Spleen (tissue), 11 donors: ENCODE measurements at regions not wholly inside any gene's neighbourhood (a gene's known extent, or its start where the extent isn't known, plus 50 kb on each side); places are given as distances from the start of the nearest gene placed in this dataset.

Source experiments
- DNase-seq: peaks from one replicate; pipeline ENCODE4 v3.0.0-alpha.2; 2020
- H3K27ac ChIP-seq, 8 donors: fragments of 200-600 bp; sonication (generic) in 7 of 8; 1 replicate in 4 of 8; 2 replicates in 4 of 8; pipeline versions ENCODE4 v1.5.0 to v1.8.0; 2016 to 2021; ENCODE audit warnings: inconsistent platforms in 4 of 8, mild to moderate bottlenecking in 4 of 8, moderate library complexity in 1 of 8
- H3K27me3 ChIP-seq, 7 donors: fragments of 200-600 bp; sonication (generic) in 6 of 7; replicated peaks in 1 of 7; 1 replicate in 4 of 7; 2 replicates in 3 of 7; pipeline versions ENCODE4 v1.5.0 to v1.8.0; 2016 to 2021; ENCODE audit warnings: inconsistent platforms in 3 of 7, mild to moderate bottlenecking in 1 of 7
- H3K36me3 ChIP-seq, 6 donors: fragments of 200-600 bp; sonication (generic) in 5 of 6; 1 replicate in 4 of 6; 2 replicates in 2 of 6; pipeline versions ENCODE4 v1.5.0 to v1.8.0; 2016 to 2021; ENCODE audit warnings: inconsistent platforms in 2 of 6
- H3K4me1 ChIP-seq, 6 donors: fragments of 200-600 bp; sonication (generic) in 5 of 6; 1 replicate in 3 of 6; 2 replicates in 3 of 6; pipeline versions ENCODE4 v1.5.0 to v1.8.0; 2016 to 2021; ENCODE audit warnings: inconsistent platforms in 3 of 6
- H3K4me3 ChIP-seq, 8 donors: fragments of 200-600 bp; sonication (generic) in 7 of 8; 1 replicate in 4 of 8; 2 replicates in 4 of 8; pipeline versions ENCODE4 v1.5.0 to v1.8.0; 2016 to 2021; ENCODE audit warnings: inconsistent platforms in 4 of 8, mild to moderate bottlenecking in 4 of 8, moderate library complexity in 2 of 8
- H3K9me3 ChIP-seq, 8 donors: fragments of 200-600 bp; sonication (generic) in 7 of 8; 1 replicate in 4 of 8; 2 replicates in 4 of 8; pipeline versions ENCODE4 v1.5.0 to v1.8.0; 2016 to 2021; ENCODE audit warnings: inconsistent platforms in 4 of 8
- CTCF ChIP-seq, 11 experiments: fragments of 200-600 bp in 7 of 11; fragments of 450-650 bp in 4 of 11; sonication (generic) in 4 of 11; IDR thresholded peaks in 8 of 11; conservative IDR thresholded peaks in 3 of 11; 1 replicate in 7 of 11; 2 replicates in 4 of 11; pipeline versions ENCODE4 v1.4.0 to v1.8.0; 2016 to 2021; ENCODE audit warnings: antibody characterized with exemption in 11 of 11, inconsistent platforms in 4 of 11, mild to moderate bottlenecking in 1 of 11
- POLR2A ChIP-seq, 3 donors: fragments of 450-650 bp; IDR thresholded peaks; one replicate each; pipeline ENCODE4 v1.5.1; 2017; ENCODE audit warnings: antibody characterized with exemption in 3 of 3, mild to moderate bottlenecking in 1 of 3
- POLR2AphosphoS5 ChIP-seq, 3 donors: sonication (generic); formaldehyde crosslinking; IDR thresholded peaks; one replicate each; pipeline ENCODE4 v1.5.1; 2017; ENCODE audit warnings: antibody characterized with exemption in 3 of 3
- WGBS, 5 donors: extraction: QIAGEN DNeasy Blood & Tissue Kit in 3 of 5; methylation state at CpG; one replicate each; pipeline versions ENCODE4 v1.1.5 to v1.1.7; 2013 to 2018; 5-methylcytosine and 5-hydroxymethylcytosine counted together
- intact Hi-C: fragments of 100-400 bp; cut with DNase I; formaldehyde crosslinking; loops from one replicate; pipeline ENCODE4 v1.15.0; 2023; ENCODE audit warnings: low total_unique reads
- donor health status: healthy with polysubstance abuse.
- donor health status: DM: no; HTN: no; CAD: no; lungs with moderate emphysema.
- donor health status: DM: no; HTN: no; CAD: no.
- donor health status: Bipolar disorder and iron deficiency.
- donor health status: healthy.
- donor health status: DM: no; HTN: no; CAD: no.
- donor health status: DM: yes; HTN: yes; CAD: no.

GRCh38 chr17:72430611-72431432 is 310.0 kb downstream of the SOX9 start:
- intact Hi-C loops: no loop called here
- 76 to 81% (median 77%) methylated on average over 20 of the region's 20 CpGs for WGBS, 5 donors
- TF ChIP-seq POLR2A (IDR thresholded peaks at IDR 0.05): no peak
- TF ChIP-seq POLR2AphosphoS5 (IDR thresholded peaks at IDR 0.05): no peak
- no peak for TF ChIP-seq CTCF (IDR thresholded peaks at IDR 0.05 in 8 of 11, conservative IDR thresholded peaks at IDR 0.05 in 3 of 11)
- Histone ChIP-seq H3K4me1 (no peaks in the 10 kb centered on the region), H3K36me3 (no peaks in the 10 kb centered on the region), H3K27ac (no peak overlapping the region), H3K9me3 (no peaks in the 10 kb centered on the region), H3K27me3 (peaks cover 0 to 16% (median 0%) of the 10 kb centered on the region in 7 donors), H3K4me3 (no peak overlapping the region)
- DNase-seq: no peak

- 69 to 77% (median 74%) methylated on average over 11 of the region's 11 CpGs for WGBS, 5 donors
Observed at GRCh38 chr17:72432143-72432621, 311.4 kb downstream of the SOX9 start.

GRCh38 chr17:72432881-72433280 is 312.1 kb downstream of the SOX9 start:
- Histone ChIP-seq H3K27me3 (peaks cover 0 to 16% (median 0%) of the 10 kb centered on the region in 7 donors), H3K4me3 (no peak overlapping the region), H3K36me3 (no peaks in the 10 kb centered on the region), H3K4me1 (no peaks in the 10 kb centered on the region), H3K27ac (no peak overlapping the region), H3K9me3 (no peaks in the 10 kb centered on the region)
- intact Hi-C loops: no loop called here
- TF ChIP-seq CTCF (IDR thresholded peaks at IDR 0.05 in 8 of 11, conservative IDR thresholded peaks at IDR 0.05 in 3 of 11) (no peak), POLR2A (IDR thresholded peaks at IDR 0.05) (no peak), POLR2AphosphoS5 (IDR thresholded peaks at IDR 0.05) (no peak)
- WGBS, 5 donors: 57 to 63% (median 60%) methylated on average over 4 of the region's 4 CpGs
- DNase-seq: no peak

More at GRCh38 chr17:72432143-72432621, 311.4 kb downstream of the SOX9 start:
- intact Hi-C loops: no loop called here
- Histone ChIP-seq H3K4me1 (no peaks in the 10 kb centered on the region), H3K27me3 (peaks cover 0 to 16% (median 0%) of the 10 kb centered on the region in 7 donors), H3K4me3 (no peak overlapping the region), H3K9me3 (no peaks in the 10 kb centered on the region), H3K36me3 (no peaks in the 10 kb centered on the region), H3K27ac (no peak overlapping the region)
- TF ChIP-seq POLR2AphosphoS5 (IDR thresholded peaks at IDR 0.05) (no peak), POLR2A (IDR thresholded peaks at IDR 0.05) (no peak), CTCF (IDR thresholded peaks at IDR 0.05 in 8 of 11, conservative IDR thresholded peaks at IDR 0.05 in 3 of 11) (no peak)
- DNase-seq: no peak

- no peak for DNase-seq
- no peaks in the 10 kb centered on the region for H3K9me3 ChIP-seq
- no peaks in the 10 kb centered on the region for H3K4me1 ChIP-seq
- intact Hi-C loops: no loop called here
- no peak for TF ChIP-seq POLR2A (IDR thresholded peaks at IDR 0.05)
- TF ChIP-seq CTCF (IDR thresholded peaks at IDR 0.05 in 8 of 11, conservative IDR thresholded peaks at IDR 0.05 in 3 of 11): no peak
- TF ChIP-seq POLR2AphosphoS5 (IDR thresholded peaks at IDR 0.05): no peak
- 71 to 90% (median 86%) methylated on average over 3 of the region's 3 CpGs for WGBS, 5 donors
- no peaks in the 10 kb centered on the region for H3K36me3 ChIP-seq
- H3K4me3 ChIP-seq: no peak overlapping the region
- H3K27ac ChIP-seq: no peak overlapping the region
- H3K27me3 ChIP-seq: peaks cover 0 to 16% (median 0%) of the 10 kb centered on the region in 7 donors
Observed at GRCh38 chr17:72433797-72434196, 313.0 kb downstream of the SOX9 start.
